ENCODE measurements at regions not wholly inside any gene's neighbourhood (a gene's known extent, or its start where the extent isn't known, plus 50 kb on each side); places are given as distances from the start of the nearest gene placed in this dataset.

- TF ChIP-seq, protein P1, sequence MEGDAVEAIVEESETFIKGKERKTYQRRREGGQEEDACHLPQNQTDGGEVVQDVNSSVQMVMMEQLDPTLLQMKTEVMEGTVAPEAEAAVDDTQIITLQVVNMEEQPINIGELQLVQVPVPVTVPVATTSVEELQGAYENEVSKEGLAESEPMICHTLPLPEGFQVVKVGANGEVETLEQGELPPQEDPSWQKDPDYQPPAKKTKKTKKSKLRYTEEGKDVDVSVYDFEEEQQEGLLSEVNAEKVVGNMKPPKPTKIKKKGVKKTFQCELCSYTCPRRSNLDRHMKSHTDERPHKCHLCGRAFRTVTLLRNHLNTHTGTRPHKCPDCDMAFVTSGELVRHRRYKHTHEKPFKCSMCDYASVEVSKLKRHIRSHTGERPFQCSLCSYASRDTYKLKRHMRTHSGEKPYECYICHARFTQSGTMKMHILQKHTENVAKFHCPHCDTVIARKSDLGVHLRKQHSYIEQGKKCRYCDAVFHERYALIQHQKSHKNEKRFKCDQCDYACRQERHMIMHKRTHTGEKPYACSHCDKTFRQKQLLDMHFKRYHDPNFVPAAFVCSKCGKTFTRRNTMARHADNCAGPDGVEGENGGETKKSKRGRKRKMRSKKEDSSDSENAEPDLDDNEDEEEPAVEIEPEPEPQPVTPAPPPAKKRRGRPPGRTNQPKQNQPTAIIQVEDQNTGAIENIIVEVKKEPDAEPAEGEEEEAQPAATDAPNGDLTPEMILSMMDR (IDR thresholded peaks at IDR 0.05), result no peak
- no peak for TF ChIP-seq POLR2A (IDR thresholded peaks at IDR 0.05)
Measured at GRCh38 chrX:51802917-51803688, 59.9 kb downstream of the GSPT2 start.

Measured in prostate gland (tissue), 2 donors.